ENCODE measurements at regions not wholly inside any gene's neighbourhood (a gene's known extent, or its start where the extent isn't known, plus 50 kb on each side); places are given as distances from the start of the nearest gene placed in this dataset.
A peak's percentile ranks its signal among the peaks of the same experiment; 100 is the strongest.

DNA sequence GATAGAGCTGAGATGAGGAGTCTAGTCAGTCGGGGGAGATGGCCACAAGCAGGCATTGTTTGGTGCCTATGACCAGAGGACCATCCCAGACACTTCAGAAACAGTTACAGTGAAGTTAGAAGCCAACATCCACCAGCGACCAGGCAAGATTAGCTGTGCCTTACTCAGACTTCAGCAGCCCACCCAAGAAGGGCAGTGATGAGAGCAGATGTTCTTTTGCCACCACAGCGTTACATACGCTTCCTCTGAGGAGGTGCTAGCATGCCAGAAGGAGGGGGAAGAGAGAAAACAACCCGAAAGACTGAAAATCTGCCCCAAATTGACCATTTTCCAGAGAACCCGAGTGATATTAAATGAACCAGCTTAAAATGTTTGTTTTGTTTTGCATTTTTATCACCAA lies 186.8 kb downstream of the PRL start:
- ATAC-seq (ENCODE audit: insufficient read depth, low FRiP score) (no peak), DNase-seq (peak; percentile 76 to 89 (median 82))
- Histone ChIP-seq H3K4me3 (no peak overlapping the region), H3K27me3 (ENCODE audit: control insufficient read depth in 3 of 3, insufficient read depth in 3 of 3, low read length in 2 of 3) (no peaks in the 10 kb centered on the region), H3K9me3 (ENCODE audit: control insufficient read depth in 4 of 4, insufficient read depth in 3 of 4, low read length in 3 of 4) (no peaks in the 10 kb centered on the region), H3K27ac (ENCODE audit: low read depth in 1 of 2, low read length in 1 of 2) (no peak overlapping the region), H3K9ac (ENCODE audit: insufficient read depth in 1 of 2, low read length in 2 of 2) (no peak overlapping the region), H3K4me1 (ENCODE audit: control insufficient read depth in 5 of 5, insufficient read depth in 5 of 5, low read length in 5 of 5) (peaks cover 0 to 20% (median 1%) of the 10 kb centered on the region in 5 donors), H3K36me3 (ENCODE audit: control insufficient read depth in 4 of 4, insufficient read depth in 4 of 4, low read length in 4 of 4) (no peaks in the 10 kb centered on the region)
- 74 to 77% methylated on average over 6 of the region's 6 CpGs for WGBS, 2 donors
- TF ChIP-seq, protein P1, sequence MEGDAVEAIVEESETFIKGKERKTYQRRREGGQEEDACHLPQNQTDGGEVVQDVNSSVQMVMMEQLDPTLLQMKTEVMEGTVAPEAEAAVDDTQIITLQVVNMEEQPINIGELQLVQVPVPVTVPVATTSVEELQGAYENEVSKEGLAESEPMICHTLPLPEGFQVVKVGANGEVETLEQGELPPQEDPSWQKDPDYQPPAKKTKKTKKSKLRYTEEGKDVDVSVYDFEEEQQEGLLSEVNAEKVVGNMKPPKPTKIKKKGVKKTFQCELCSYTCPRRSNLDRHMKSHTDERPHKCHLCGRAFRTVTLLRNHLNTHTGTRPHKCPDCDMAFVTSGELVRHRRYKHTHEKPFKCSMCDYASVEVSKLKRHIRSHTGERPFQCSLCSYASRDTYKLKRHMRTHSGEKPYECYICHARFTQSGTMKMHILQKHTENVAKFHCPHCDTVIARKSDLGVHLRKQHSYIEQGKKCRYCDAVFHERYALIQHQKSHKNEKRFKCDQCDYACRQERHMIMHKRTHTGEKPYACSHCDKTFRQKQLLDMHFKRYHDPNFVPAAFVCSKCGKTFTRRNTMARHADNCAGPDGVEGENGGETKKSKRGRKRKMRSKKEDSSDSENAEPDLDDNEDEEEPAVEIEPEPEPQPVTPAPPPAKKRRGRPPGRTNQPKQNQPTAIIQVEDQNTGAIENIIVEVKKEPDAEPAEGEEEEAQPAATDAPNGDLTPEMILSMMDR (IDR thresholded peaks at IDR 0.05; ENCODE audit: control extremely low read depth, extremely low read depth) = no peak

DNA sequence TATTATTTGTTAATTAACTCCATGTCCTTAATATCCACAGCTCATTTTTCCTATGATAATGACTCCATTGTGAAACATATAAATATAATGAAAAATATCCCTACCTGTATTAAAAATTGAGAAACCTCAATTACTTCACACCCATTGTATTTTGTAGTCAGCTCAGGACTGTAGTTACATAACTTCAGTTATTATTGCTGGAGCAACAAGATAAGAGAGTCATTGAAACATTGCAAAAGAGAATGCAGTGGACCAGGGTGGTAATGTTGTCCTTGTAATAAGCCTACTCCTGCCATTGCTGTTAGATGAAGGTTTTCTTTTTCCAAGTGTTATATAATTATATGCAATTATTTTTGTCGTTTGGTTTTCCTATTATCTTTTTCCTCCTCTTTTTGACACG lies 184.4 kb downstream of the PRL start:
- no peaks in the 10 kb centered on the region for H3K27me3 ChIP-seq (ENCODE audit: control insufficient read depth in 3 of 3, insufficient read depth in 3 of 3, low read length in 2 of 3)
- peaks cover 0 to 4% (median 0%) of the 10 kb centered on the region in 4 donors for H3K36me3 ChIP-seq (ENCODE audit: control insufficient read depth in 4 of 4, insufficient read depth in 4 of 4, low read length in 4 of 4)
- H3K4me1 ChIP-seq (ENCODE audit: control insufficient read depth in 5 of 5, insufficient read depth in 5 of 5, low read length in 5 of 5) = peaks cover 0 to 20% (median 1%) of the 10 kb centered on the region in 5 donors
- H3K4me3 ChIP-seq = no peak overlapping the region
- 58 to 69% methylated on average over 2 of the region's 2 CpGs for WGBS, 2 donors
- H3K27ac ChIP-seq (ENCODE audit: low read depth in 1 of 2, low read length in 1 of 2) = no peak overlapping the region
- no peak for ATAC-seq (ENCODE audit: insufficient read depth, low FRiP score)
- no peaks in the 10 kb centered on the region for H3K9me3 ChIP-seq (ENCODE audit: control insufficient read depth in 4 of 4, insufficient read depth in 3 of 4, low read length in 3 of 4)
- no peak overlapping the region for H3K9ac ChIP-seq (ENCODE audit: insufficient read depth in 1 of 2, low read length in 2 of 2)
- DNase-seq = peak in 2 of 3 donors; percentile 70 to 71
- TF ChIP-seq, protein P1 (IDR thresholded peaks at IDR 0.05; ENCODE audit: control extremely low read depth, extremely low read depth) = no peak

DNA sequence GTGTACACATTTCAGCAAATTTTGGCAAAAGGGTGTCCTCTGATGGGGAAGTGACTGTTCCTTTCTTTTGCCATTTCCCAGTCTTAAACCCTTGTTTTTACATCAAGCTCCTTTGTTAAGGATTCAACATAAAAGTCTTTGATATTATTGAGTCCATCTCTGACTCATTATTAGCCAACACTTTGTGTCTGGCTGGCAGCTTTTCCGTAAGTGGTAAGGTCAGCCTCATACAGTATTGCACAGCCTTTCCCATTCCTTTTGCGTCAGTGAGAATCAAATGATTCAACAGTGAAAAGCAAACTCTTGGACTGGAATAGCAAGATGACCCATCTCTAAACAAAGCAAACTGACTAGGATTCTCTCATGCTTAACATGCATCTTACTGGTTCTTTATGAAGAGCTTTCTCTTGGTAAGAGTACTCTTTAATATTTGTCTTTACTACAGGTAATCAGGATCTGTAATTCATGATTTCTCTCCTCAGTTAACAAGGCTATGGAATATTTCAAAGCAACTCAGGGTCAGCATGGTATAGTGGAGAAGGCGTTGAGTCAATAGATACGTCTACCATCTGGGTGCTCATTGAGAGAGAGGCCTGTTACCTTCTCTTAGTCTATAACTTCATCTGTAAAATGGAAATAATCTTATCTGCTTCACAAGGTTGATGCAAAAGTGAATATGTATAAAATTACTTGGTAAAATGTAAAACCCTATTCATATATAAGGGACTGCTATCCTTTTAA lies 183.6 kb downstream of the PRL start:
- no peak overlapping the region for H3K9ac ChIP-seq (ENCODE audit: insufficient read depth in 1 of 2, low read length in 2 of 2)
- peak; percentile 35 to 78 (median 71) for DNase-seq
- H3K27me3 ChIP-seq (ENCODE audit: control insufficient read depth in 3 of 3, insufficient read depth in 3 of 3, low read length in 2 of 3) = no peaks in the 10 kb centered on the region
- H3K4me3 ChIP-seq = no peak overlapping the region
- H3K27ac ChIP-seq (ENCODE audit: low read depth in 1 of 2, low read length in 1 of 2) = no peak overlapping the region
- ATAC-seq (ENCODE audit: insufficient read depth, low FRiP score) = peak; percentile 80
- TF ChIP-seq, protein P1 (IDR thresholded peaks at IDR 0.05; ENCODE audit: control extremely low read depth, extremely low read depth) = no peak
- 67 to 68% methylated on average over 4 of the region's 4 CpGs for WGBS, 2 donors
- H3K36me3 ChIP-seq (ENCODE audit: control insufficient read depth in 4 of 4, insufficient read depth in 4 of 4, low read length in 4 of 4) = peaks cover 0 to 4% (median 0%) of the 10 kb centered on the region in 4 donors
- H3K4me1 ChIP-seq (ENCODE audit: control insufficient read depth in 5 of 5, insufficient read depth in 5 of 5, low read length in 5 of 5) = peaks cover 0 to 20% (median 1%) of the 10 kb centered on the region in 5 donors
- H3K9me3 ChIP-seq (ENCODE audit: control insufficient read depth in 4 of 4, insufficient read depth in 3 of 4, low read length in 3 of 4) = no peaks in the 10 kb centered on the region

All from lung (tissue), 11 donors.